ENCODE measurements at regions not wholly inside any gene's neighbourhood (a gene's known extent, or its start where the extent isn't known, plus 50 kb on each side); places are given as distances from the start of the nearest gene placed in this dataset.
A peak's percentile ranks its signal among the peaks of the same experiment; 100 is the strongest.

GRCh38 chrX:82912382-82912781, 595.7 kb upstream of the POU3F4 start:
- no peak for DNase-seq

DNA sequence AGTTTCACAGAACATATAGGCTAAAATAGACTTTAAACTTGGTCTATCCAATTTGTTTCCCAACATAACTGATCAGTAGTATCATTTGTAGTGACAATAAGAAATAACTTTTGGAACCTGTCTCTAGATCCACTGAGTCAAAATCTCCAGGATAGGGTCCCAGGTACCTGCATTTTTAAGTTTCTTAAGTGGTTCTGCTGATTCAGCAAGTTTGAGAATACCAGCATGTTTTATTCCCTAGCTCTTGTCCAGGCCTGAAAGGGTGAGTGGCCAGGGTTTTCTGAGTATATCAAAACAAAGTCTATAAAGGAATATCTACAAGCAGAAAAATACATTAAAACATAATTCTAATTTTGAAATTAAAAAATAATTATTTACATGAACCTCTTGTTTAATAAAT, 573.1 kb upstream of the POU3F4 start:
- no peak for DNase-seq

DNA sequence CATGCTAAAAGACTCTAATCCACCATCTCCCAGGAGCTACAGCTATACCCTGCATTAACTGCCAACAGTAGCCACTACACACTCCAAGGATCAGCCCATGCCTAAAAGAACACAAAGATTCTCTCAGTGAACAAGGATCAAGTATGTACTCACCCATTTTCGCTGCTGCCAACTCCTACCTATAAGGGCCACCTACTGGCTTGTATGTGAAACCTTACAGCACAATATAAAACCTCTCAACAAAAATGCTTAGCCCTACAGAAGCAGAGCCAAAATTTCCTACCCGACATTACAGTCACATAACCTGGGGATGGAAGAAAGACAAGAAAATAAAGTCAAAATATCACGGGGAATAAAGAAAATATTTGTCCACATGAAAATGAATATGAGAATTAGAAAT, 562.8 kb upstream of the POU3F4 start:
- DNase-seq, result no peak

- no peak for DNase-seq
Measured at GRCh38 chrX:82961129-82961528, 547.0 kb upstream of the POU3F4 start.

GRCh38 chrX:82973646-82974045, 534.4 kb upstream of the POU3F4 start:
- no peak for DNase-seq

GRCh38 chrX:82998163-82998562, 509.9 kb upstream of the POU3F4 start:
- DNase-seq, result no peak

DNA sequence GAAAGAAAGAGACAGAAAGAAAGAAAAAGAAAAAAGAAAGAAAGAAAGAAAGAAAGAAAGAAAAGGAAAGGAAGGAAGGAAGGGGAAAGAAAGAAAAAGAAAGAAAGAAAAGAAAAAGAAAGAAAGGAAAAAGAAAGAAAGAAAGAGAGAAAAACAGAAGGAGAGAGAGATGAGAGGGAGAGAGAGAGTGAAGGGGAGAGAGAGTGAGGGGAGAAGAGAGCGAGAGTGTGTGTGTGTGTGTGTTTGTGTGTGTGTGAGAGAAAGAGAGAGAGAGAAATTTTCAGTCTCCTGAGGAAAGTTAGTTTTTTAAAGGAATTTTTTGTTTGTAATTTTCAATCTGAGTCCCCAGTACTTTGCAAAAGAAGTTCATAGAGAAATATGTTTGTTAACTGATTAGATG, 504.1 kb upstream of the POU3F4 start:
- no peak for DNase-seq

GRCh38 chrX:83008415-83008814, 499.7 kb upstream of the POU3F4 start:
- DNase-seq, result peak in 1 of 2 donors; percentile 6

DNA sequence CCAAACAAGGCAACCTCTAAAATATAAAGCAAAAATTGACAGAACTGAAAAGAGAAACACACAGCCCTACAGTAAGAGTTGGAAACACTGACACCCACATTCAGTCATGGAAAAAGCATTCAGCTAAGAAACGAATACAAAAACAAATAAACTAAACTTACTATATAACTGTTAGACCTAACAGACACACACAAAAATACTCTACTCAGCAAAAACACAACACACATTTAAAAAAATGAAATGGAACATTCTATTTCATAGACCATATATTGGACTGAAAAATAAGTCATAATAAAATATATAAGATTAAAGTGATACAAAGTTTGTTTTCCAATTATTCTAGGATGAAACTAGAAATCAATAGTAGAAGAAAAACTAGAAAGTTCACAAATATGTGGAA, 488.8 kb upstream of the POU3F4 start:
- DNase-seq, result no peak

- no peak for DNase-seq
Measured at GRCh38 chrX:83022020-83022419, 486.1 kb upstream of the POU3F4 start.

Data from inflammatory macrophage treated with lipopolysaccharide for 1 hour (primary cell).